Left kidney (tissue), 1 donor: ENCODE measurements at regions not wholly inside any gene's neighbourhood (a gene's known extent, or its start where the extent isn't known, plus 50 kb on each side); places are given as distances from the start of the nearest gene placed in this dataset.

ENCODE experiments used
- DNase-seq: peaks from one replicate; pipeline ENCODE4 v3.0.0-alpha.2; 2013

DNA sequence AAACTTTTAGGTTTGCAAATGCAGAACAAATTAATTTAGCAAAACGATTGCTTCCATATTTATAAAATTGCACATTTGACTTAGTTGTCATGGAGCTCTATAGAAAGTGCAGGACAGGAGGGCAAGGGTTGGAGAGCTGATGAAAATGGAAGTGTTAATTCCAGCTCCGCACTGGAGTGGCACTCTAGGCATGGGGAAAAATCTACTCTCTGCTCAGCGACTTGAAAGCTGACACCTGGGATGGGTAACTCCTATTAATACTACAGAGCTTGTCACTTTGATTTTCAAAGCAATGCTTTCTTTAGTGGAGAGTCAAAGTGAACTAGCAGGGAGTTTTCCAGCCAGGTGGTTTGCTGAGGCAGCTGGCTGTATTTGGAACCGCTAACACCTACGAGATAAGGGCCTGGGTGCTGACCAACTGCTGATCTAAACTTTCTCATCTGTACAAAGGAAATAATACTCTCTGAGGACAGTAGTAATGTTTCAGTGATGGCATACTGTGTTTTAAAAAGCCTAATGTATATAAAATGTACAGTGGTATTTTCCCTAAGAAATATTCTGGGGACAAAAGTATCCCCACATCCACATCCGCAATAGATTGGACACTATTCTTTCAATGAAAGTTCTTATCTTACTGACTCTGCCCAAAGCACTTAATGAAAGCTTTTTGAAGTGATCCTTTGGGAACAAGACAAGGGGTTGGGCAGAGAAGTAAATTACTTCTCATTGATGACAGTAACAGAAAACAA lies 444.3 kb downstream of the GPAM start:
- DNase-seq: peak; percentile 14

DNA sequence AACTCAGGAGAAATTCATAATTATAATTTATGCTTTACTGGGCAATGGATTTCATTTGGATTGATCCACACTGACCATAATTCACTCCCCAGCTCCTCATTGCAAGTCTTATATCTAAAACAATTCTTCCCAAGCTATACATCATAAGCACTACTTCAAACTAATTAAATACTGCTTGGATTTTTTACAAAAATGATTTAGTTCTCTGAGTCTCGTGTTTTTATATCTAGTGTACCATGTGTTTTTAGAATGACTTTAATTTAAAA lies 443.8 kb downstream of the GPAM start:
- DNase-seq: no peak

GRCh38 chr10:111745982-111746381 lies 437.6 kb downstream of the GPAM start:
- no peak for DNase-seq

GRCh38 chr10:111747751-111748150 lies 435.8 kb downstream of the GPAM start:
- DNase-seq: no peak

GRCh38 chr10:111748184-111748583 lies 435.4 kb downstream of the GPAM start:
- DNase-seq: no peak

GRCh38 chr10:111750165-111750849 lies 433.3 kb downstream of the GPAM start:
- no peak for DNase-seq

- DNase-seq: peak; percentile 60
These were observed 427.1 kb downstream of the GPAM start for GRCh38 chr10:111756217-111757061.

DNA sequence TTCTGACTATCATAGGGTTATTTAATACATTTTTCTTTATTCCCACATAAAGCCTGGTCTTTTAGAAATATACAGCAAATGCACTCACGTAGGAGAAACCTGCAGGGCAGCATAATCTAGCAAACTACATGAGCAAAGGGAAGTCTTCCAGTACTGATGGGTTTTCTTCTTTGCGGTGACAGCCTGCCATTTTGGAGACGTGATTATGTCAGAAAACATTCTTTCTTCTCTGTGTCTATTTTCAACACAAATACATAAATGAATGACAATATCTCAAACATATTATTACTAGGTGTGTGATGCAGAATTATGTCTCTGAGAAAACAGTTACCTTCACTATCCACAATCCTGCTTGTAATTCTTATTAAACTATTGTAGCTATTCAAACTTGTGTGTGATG lies 425.0 kb downstream of the GPAM start:
- no peak for DNase-seq

DNA sequence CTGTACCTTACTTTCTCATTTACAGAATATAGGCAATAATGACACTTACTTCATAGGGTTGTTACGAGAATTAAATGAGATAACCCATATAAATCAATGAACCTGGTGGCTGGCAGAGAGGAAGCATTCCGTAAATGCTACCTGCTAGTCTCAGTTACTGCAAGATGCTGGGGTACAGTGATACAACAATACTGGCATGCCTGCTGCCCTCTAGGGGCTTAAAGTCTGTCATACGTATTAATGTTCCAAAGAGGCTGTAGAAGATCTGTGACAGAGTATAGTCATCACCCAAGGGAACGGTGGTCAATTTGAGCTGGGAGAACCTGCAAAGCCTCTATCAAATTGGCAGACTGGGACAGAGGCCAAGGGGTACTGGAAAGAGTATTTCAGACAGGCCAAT lies 421.5 kb downstream of the GPAM start:
- DNase-seq: no peak

DNA sequence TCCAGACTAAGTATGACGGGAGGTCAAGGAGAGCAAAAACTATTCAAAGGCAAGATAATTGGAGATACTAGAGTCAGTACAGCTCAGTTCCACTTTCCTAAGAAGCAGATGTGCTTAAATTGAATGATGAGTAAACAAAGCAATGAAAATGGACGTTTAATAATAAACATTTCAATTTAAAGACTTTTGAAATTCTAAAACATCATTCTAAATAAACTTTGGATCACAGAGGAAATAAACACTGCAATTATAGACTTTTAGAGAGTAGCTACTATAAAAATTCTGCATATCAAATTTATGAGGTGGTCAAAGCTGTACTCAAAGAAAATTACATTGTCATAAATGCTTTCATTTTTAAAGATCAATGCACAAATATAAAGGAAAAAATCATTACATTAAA lies 418.3 kb downstream of the GPAM start:
- no peak for DNase-seq

GRCh38 chr10:111766464-111766863 lies 417.1 kb downstream of the GPAM start:
- DNase-seq: no peak

DNA sequence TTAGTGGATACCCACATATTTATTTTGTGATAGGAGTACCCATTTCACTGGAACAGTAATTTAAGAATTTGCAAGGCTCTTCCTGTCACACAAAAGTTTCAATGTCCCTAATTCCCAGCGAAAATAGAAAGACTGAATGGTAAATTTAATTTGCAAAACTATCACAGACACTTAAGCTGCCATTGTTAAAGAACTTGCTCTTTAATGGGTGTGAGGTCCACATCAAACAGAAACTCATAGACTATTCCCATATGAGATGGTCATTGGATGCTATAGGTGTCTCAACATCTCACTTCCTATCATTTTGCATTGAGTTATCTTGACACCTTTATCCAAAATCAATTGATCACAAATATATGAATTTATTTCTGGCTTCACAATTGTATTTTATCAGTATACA lies 415.9 kb downstream of the GPAM start:
- DNase-seq: no peak

DNA sequence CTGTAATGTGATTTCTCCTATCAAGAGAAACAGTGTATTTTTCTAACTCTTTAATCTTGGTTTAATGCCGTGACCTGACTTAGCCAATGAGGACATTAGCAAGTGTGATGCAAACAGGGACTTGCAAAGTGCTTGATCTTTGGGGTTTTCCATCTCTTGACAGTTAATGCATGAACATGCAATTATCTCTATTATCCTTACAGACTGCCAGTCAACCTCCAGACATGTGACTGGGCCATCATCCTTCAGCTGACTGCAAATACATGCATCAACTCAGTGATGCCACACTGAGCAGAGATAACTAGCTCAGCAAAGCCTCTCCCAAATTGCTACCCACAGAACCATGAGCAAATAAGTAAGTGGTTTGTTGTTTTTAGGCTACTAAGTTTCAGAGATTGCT lies 409.6 kb downstream of the GPAM start:
- no peak for DNase-seq

GRCh38 chr10:111774486-111774885 lies 409.1 kb downstream of the GPAM start:
- DNase-seq: no peak

DNA sequence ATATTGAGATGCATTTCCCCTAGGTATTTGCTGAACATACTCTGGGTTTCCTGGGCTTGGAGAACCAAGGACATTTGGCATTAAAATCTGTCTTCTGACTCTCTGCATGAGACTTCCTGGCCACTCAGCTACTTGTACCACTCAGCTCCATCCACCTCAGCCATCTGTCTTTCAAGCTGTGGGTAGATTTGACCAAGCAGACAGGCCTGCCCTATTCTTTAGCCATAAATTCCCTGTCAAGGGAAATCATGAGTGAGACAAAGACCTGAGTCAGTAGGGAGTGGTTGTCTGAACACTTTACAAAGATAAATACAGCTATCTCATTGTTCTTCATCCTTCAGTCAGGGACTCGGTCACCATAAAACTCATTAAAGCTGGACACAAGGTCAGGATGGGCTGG lies 399.1 kb downstream of the GPAM start:
- DNase-seq: no peak

- DNase-seq: no peak
These were observed 398.6 kb downstream of the GPAM start for GRCh38 chr10:111784946-111785465.

DNA sequence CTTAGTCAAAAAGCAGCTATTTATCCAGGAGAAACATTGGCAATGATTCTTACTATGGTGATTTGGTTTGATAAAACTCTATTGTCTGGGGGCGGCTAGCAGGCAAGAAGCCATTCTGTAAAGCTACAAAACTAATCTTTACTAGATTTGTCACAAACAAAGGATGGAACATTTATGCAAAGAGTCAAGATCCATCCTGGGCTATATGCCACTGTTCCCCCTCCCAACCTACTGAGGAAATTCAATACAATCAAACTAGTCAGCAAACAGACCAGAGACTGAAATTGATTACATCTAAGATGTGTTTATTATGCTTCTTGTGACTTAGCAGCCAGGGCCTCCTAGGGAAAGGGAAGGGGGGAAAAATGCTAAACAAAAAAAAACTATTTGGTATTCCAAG lies 397.6 kb downstream of the GPAM start:
- DNase-seq: no peak

DNA sequence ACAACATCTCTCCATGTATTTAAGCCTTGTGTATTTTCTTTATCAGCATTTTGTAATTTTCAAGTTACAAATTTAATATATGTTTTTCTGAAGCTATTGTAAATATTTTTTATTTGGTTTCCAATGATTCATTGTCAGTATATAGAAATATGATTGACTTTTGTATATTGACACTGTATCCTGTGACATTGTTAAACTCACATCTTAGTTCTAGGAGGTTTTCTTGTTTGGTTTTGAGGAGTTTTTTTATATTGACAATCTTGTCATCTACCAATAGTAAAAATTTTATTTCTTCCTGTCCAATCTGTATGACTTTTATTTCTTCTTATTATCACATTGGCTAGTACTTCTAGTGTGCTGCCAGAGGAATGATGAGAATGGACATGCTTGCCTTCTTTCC lies 393.7 kb downstream of the GPAM start:
- no peak for DNase-seq

- DNase-seq: no peak
These were observed 381.7 kb downstream of the GPAM start for GRCh38 chr10:111801841-111802240.

DNA sequence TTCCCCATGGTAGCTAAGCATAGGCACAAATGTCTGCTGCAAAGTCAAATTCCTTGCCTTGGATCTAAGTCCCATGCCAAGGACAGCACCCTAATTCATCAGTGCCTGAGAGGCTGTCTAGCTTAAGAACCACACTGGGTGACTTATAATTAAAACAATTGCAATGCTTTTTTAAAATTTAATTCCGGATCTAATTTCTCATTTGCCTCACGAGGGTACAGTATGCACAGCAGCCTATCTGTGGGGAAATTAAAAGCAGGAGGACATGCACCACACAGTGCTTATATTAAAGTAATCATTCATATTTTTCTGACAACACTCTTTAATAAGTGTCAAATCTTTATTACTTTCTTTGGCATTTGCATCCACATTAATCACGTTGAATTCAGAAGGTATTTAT lies 378.8 kb downstream of the GPAM start:
- DNase-seq: no peak

DNA sequence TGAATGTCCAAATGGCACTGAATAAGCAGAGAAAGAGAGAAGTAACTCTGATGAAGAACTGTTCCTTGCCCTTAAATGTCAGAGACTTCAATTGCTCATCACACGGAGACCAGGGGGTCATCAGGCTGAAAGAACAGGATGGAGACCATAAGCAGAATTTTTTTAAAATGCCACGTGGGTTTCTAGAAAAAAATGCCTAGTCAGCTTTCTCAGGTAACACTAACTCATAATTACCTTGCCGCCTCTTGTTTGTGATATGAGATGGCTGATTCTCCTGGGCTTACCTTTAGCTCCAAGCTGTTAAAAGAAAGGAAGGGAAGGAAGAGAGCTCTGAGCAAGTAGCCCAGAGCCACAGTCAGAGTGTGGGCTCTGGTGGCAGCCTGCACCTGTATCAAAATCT lies 372.0 kb downstream of the GPAM start:
- no peak for DNase-seq

GRCh38 chr10:111820471-111820870 lies 363.1 kb downstream of the GPAM start:
- no peak for DNase-seq

DNA sequence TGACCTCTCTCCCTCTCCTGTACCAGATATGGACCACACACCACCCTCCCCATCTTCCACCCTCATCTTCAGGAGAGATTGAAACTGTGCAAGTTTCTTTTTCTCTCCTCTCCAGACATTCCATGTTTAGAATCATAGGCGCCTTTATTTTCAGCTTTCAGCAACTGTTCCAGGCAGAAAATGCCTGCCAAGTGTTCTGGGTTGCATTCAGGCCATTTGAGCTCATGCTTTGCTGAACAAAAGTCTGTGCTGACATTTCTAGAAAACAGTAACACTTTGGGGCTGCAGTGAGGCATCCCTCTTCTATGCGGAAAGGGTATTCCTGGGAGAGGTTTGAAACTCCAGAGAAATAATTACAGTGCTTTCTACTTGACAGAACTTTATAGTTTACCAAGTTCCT lies 361.7 kb downstream of the GPAM start:
- DNase-seq: no peak
